GM19324 (cell line): ENCODE measurements at regions not wholly inside any gene's neighbourhood (a gene's known extent, or its start where the extent isn't known, plus 50 kb on each side); places are given as distances from the start of the nearest gene placed in this dataset.

Source experiments
- ATAC-seq: cut with Tn5 transposase; IDR thresholded peaks from one replicate; pipeline ENCODE4 v1.9.1; 2021; ENCODE audit warnings: mild to moderate bottlenecking, moderate library complexity; ENCODE audit not compliant: unreplicated experiment, low FRiP score

GRCh38 chr9:32837551-32838058, 54.3 kb downstream of the TMEM215 start:
- ATAC-seq, result no peak

- ATAC-seq, result no peak
These were observed 55.9 kb downstream of the TMEM215 start for GRCh38 chr9:32839013-32839885.

DNA sequence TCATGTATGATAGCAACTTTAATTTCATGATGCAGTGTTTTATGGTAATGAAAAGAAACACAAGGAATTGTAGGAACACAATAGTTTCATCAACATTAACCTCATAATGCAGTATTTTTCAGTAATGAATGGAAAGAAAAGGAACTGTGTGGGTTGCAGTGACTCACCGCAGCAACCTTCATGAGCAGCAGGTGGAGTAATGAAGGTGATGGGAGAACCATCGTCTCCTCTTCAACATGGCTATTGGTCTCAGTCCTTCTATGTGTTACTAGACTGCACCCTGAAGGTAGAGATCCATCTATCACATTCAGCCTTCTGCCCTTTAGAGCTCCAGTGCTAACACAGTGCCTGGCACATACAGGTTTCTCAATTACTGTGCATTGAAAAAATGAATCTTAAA, 58.0 kb downstream of the TMEM215 start:
- ATAC-seq, result no peak

DNA sequence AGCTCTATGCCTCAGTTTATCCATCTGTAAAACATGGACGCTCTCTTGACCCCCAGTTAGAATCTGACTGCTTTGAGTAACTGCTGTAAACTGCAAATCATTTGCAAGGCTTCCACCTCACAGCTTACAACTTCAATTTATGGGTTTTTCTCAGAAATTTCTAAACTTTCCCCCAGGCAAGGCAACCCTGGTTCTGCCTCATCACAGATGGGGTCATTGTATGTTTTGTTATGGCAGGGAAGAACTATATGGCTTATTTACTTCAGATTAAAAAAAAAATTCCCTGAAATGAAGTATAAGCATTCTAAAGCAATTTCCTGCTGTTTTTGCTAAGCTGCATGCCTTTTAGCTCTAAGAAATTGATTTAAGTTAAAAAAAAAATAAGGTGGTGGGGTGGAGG, 60.0 kb downstream of the TMEM215 start:
- no peak for ATAC-seq

GRCh38 chr9:32844259-32844658, 60.9 kb downstream of the TMEM215 start:
- ATAC-seq, result no peak

- ATAC-seq, result no peak
These were observed 70.9 kb downstream of the TMEM215 start for GRCh38 chr9:32854271-32854670.

DNA sequence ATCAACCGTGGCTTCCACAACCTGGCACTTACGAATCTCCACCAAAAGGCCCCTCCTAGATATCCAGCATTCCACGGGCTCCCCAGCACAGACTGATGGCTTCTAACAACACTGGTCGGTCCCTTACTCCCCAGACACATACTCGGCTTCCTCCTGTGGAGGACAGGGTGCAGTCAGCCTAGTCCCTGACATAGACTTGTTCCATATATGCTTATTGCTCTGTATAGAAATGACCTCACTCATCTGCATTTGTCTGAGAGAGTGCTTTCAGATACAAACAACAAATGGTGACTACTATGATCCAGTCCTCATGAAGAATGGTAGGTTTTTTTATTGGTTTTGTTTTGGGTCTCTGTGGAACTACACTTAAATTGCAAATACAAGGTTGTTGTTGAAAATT, 72.4 kb downstream of the TMEM215 start:
- ATAC-seq, result no peak

DNA sequence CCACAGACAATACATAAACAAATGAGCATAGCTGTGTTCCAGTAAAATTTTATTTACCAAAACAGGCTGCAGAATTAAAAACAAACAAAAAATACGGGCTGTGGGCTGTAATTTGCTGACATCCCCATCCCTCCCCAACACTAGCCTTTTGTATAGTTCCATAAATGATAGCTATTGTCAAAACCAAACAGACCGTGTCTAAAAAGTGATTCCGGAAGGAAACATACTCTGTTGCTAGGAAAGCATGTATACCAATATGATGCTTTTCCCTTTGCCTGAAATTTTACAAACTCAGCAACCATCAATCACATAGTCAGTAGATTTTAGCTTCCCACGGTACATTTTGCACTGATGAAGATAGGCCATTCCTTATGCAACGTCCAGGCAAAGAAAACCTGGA, 80.0 kb downstream of the TMEM215 start:
- ATAC-seq, result no peak

DNA sequence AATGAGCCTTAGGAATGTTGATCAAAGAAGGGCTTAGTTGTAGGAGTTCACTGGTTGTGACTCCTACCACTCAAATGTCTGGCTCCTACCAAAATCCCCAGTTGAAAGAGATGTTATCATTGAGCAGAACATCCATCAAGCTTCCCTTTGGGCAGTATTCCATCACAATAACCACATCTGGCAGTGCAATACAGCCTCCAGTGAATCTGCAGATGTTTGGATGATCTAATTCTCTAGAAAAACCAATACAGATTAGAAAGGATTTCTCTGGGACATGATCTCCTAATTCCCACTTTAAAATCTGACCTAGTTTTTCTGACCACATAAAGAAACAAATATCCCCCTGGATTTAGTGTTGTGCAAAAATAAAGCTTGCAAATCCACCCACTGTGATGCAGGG, 81.6 kb downstream of the TMEM215 start:
- ATAC-seq, result no peak

DNA sequence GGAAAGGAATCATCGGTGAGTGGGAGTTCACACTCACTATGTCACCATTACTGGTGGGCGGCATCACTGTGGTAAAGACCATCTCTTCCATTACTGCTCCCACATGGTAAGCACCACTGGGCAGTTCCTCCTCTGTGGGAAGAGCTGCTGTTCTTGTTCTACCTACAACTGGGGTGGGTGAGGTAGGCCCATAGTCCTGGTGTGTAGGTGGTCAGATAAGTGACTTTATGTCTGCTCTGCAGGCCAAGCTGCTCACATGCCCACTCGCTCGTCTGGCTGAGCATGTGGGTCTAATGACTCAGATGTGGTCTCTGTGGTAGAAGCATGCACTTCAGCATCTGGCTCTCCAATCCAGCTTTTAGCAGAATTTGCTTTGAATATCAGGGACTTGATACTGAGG, 82.9 kb downstream of the TMEM215 start:
- ATAC-seq, result no peak

GRCh38 chr9:32867026-32867425, 83.7 kb downstream of the TMEM215 start:
- ATAC-seq, result no peak

DNA sequence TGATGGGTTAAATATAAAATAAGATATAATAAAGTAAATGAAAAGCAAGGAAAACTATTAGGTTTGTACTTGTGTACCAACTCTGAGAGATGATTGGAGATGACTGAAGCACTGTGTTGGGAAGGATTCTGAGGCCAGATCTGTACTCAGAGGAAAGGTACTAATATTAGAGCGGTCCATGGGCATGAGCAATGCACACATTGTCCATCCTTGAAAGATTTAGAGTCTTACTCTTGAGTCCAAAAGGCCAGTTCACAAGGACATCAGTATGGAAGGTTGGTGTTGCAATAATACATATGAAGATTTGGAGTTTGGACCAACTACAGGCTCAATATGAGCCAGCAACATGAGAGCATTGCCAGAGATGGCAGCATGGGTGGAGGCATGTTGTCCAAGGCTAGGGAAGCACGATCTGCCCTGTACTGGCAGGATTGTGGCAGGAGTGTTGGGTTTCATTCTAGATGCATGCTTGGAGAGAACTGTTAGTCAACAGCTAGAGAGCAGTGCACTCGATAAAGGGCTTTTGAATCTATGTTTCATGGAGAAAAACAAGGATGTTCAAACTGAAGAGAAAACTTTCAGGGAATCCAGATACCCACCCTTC, 84.4 kb downstream of the TMEM215 start:
- no peak for ATAC-seq

DNA sequence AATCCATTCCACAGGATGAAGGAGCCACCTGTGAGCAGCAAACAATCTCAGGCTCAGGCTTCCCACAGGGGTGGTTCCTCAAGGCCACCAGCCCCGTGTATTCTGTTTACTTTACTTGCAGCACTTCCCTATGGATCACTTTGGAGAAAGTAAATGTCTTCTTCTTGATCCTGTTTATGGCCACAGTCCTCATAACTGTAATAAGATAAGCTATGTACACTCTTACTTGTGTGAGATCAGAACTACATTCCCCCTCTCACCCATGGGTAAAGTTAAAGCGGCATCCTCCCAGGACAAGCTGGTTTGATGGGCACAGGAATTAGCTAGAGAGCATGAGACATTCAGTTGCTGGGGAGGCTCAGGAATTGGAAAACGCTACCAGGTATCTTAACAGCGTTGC, 86.1 kb downstream of the TMEM215 start:
- ATAC-seq, result no peak

- ATAC-seq, result no peak
These were observed 89.8 kb downstream of the TMEM215 start for GRCh38 chr9:32873131-32873530.

- ATAC-seq, result no peak
These were observed 90.2 kb downstream of the TMEM215 start for GRCh38 chr9:32873553-32873952.

DNA sequence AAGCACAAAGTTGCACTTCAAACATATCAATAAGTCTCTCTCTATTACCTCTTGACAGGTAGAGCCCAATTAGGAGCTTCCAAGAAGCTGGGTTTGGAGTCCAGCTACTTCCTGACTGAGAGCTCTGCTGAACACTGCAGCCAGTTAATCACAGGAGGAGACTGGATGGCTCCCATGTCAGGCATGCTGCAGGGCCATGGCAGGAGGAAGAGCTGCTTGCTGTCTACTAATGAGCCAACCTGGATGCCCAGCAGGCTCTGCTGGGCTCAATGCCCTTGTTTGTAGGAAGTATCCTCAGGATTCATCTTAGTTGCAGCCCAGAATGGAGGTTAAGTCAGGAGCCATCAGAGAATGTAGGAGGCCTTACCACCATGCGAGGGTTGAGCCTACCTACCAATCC, 91.9 kb downstream of the TMEM215 start:
- no peak for ATAC-seq

DNA sequence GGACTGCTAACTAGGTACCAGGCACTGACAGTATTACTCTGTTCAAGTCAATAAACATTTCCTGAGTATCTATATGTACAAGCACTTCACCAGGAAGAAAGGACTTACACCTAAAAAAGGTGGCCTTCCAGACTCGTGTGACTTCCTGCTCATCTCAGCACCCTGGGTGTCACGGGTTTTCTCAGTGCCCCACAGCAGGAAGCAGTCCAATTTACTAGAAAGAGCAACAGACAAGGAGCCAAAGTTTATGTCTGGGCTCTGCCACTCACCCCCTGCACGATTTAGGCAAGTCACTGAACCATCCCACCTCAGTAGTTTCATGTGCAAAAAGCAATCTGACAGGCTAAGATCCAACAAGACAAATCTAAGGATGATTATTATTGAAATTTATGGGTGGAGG, 92.4 kb downstream of the TMEM215 start:
- ATAC-seq, result no peak

DNA sequence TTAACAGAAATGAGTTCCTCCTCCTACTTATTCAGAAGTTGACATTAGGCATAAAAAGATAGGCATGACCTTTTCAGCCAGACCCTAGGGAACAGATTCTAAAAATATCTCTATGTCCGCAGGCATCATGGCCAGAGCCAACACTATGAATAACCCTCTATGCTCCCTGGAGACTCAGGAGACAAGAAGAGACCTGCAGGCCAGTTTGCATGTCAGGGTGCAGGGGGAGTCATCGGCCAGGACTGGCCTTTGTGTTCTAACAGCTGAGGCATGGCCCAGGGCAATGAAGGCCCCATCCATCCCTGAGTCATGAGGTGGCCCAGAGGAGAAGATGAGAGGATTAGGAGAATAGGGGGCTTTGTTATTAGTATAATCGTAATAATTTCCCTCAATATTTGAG, 93.8 kb downstream of the TMEM215 start:
- ATAC-seq, result no peak

- ATAC-seq, result peak; percentile 63
These were observed 94.4 kb downstream of the TMEM215 start for GRCh38 chr9:32877639-32878217.

- ATAC-seq, result no peak
These were observed 96.0 kb downstream of the TMEM215 start for GRCh38 chr9:32879335-32879734.

DNA sequence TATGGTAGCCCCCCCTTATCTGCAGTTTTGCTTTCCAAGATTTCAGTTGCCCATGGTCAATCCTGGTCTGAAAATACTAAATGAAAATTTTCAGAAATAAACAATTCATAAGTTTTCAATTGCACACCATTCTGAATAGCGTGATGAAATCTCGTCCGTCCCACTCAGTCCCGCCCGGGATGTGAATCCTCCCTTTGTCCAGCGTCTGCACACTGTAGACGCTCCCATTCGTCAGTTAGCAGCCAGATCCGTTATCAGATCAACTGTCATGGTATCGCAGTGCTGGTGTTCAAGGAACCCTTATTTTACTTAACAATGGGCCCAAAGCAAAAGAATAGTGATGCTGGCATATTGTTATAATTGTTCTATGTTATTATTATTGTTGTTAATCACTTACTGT, 98.6 kb downstream of the TMEM215 start:
- no peak for ATAC-seq

DNA sequence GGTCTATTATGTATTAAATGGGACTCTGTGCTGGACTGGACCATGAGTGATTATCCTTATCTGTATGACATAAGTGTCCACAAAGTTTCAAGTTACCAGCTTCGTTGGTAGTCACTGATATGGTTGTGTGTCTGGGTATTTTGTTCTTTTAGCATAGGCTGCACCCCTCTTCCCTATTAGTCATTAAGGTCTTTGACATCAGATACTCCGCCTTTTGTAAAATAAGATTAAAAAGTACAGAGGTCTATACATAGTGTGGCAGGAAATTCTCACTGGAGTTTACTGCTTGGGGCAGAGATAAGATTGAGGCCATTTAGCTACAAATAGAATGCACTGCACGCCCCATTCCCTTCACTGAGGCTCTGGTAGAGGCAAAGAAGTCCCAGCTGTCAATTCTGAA, 99.4 kb downstream of the TMEM215 start:
- ATAC-seq, result no peak
